ENCODE measurements at regions not wholly inside any gene's neighbourhood (a gene's known extent, or its start where the extent isn't known, plus 50 kb on each side); places are given as distances from the start of the nearest gene placed in this dataset.

- no peak for DNase-seq (ENCODE audit: low read depth)
- in situ Hi-C loops (cut with HindIII; ENCODE audit: low pct_unique_long_range_greater_than_20kb, low sequenced_read_pairs), result no loop called here
Observed at GRCh38 chr13:42498521-42498920, 75.4 kb upstream of the TNFSF11 start.
